GM10248 (cell line): ENCODE measurements at regions not wholly inside any gene's neighbourhood (a gene's known extent, or its start where the extent isn't known, plus 50 kb on each side); places are given as distances from the start of the nearest gene placed in this dataset.

Experiments
- CTCF ChIA-PET: fragments of 300-600 bp; sonication (Branson Sonifier 250); formaldehyde crosslinking; extraction: SDS; loops from one replicate; lab custom pipeline; 2021; ENCODE audit warnings: antibody characterized with exemption; lab: Yijun Ruan, JAX
- POLR2A ChIA-PET: fragments of 350-650 bp; sonication (Branson Sonifier 250); formaldehyde crosslinking; extraction: SDS; loops from one replicate; lab custom pipeline; 2020; ENCODE audit warnings: antibody characterized with exemption; lab: Yijun Ruan, JAX
- DNase-seq: peaks from one replicate; pipeline ENCODE4 v3.0.0; 2012; ENCODE audit errors: extremely low spot score
- CTCF ChIP-seq: IDR thresholded peaks from 2 replicates; pipeline ENCODE4 v1.5.1; 2012; ENCODE audit warnings: mild to moderate bottlenecking, low read depth; ENCODE audit errors: extremely low read depth, missing control alignments, control extremely low read depth

- no peak for DNase-seq
- peak; percentile 8 for TF ChIP-seq CTCF
- CTCF ChIA-PET: interaction anchor here (0.6 kb wide), 1 partner anchor 596 kb away, joined by 3 read pairs; no protein-coding TSS in a partner anchor
- POLR2A ChIA-PET: no interaction called here
These were observed 666.0 kb downstream of the DSC3 start for GRCh38 chr18:30376515-30376914.

DNA sequence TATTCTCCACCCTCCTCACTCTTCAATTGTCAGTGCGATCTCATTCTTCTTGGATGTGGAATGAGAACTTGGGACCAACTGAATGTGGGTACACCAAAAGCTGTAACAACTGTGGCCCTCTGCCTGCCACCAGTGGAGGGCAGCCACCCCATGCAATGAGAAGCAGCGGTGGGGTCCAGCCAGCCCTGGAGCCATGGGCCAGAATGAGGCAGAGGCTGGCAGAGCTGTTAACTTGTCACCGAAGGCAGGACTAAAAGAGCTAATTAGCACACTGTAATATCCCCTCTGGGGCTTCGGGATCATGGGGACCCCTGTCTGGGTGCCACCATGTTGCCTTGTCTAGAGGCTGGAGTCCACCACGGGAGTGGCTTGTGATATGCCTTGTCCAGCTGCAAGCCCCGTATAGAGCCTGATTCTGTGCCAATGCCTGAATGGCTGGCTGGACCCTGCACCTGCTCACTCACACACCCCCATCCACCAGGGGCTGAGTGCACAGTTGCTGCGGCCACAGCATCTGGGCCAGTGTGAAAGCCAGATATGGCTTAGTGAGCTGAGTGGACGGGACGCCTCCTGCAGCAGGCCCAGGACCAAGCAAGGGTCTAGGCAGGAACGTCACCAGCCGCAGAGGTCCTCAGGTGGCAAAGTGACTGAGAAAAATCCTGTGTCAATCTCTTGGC, 680.5 kb downstream of the DSC3 start:
- ChIA-PET POLR2A (no interaction called here), CTCF (no interaction called here)
- DNase-seq: no peak
- no peak for TF ChIP-seq CTCF

DNA sequence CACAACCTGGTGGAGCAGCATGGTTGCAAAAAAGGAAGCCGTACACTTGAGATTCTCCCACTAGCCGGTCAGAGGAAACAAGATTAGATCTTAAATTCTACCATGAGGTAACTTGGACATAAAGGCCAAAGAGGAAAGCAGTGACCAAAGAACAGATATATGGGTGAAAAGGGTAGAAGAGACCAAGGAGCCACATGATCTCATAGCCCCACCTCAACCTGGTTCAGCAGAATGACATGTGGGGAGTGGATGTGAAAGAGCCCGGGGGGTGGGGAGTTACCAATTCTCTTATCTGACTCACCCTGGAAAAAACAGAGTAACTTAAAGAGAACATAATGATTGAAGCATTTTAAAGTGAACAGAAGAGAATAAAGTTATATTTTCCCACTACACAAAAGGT, 683.0 kb downstream of the DSC3 start:
- no peak for TF ChIP-seq CTCF
- DNase-seq: no peak
- POLR2A ChIA-PET: no interaction called here
- CTCF ChIA-PET: interaction anchor here (1.2 kb wide), 1 partner anchor 13 kb away, joined by 3 read pairs; no protein-coding TSS in a partner anchor

DNA sequence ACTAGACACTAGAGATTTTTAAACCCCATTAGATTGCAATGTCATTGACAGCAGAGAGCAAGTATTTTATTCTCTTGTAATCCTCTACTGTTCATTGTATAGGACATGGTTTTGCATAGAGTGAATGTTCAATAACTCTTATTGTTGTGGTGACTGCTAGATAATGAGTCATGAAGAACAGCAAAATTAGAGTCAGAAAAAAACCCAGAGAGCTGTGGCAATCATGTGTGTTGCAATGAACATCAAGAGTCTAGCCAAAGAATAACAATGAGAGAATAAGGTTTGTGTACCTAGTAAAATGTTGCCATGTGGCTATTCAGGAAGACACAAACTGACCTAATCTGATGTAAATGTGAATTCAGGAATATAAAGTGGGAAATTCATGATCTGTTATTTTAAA, 684.0 kb downstream of the DSC3 start:
- ChIA-PET POLR2A (no interaction called here), CTCF (interaction anchor here (1.4 to 1.5 kb wide), 2 partner anchors 7 to 12 kb away, joined by 4 read pairs; no protein-coding TSS in a partner anchor)
- no peak for TF ChIP-seq CTCF
- no peak for DNase-seq

DNA sequence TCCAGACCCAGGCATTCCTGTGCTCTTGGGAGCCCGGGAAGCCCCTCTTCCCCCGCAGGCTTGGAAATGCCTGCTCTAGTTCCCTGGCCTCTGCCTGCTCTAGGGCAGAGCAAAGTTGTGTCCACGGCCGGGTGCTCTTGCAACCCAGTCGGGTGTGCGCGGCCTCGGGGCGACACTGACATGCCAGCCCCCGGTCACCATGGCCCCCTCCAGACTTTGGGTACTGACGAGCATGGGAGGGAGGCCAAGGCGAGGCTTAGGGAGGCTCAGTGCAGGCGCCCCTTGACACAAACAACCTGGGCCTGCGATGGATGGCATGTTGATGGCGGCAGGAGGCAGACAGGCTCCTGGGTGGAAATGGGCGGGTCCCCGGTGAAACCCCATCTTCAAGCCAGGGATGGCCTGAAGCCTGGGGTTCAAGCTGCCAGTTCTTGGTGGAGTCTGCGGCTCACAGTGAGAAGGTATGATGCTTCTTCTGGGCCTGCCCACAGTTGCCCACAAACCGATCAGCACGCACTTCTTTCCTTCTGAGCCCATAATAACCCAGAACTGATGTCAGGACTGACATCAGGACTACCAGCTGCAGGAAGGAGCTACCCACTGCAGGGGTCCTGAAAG, 689.9 kb downstream of the DSC3 start:
- ChIA-PET CTCF (no interaction called here), POLR2A (no interaction called here)
- no peak for TF ChIP-seq CTCF
- no peak for DNase-seq

- POLR2A ChIA-PET: no interaction called here
- CTCF ChIA-PET: no interaction called here
- DNase-seq: no peak
- no peak for TF ChIP-seq CTCF
These were observed 692.3 kb downstream of the DSC3 start for GRCh38 chr18:30350263-30350662.

DNA sequence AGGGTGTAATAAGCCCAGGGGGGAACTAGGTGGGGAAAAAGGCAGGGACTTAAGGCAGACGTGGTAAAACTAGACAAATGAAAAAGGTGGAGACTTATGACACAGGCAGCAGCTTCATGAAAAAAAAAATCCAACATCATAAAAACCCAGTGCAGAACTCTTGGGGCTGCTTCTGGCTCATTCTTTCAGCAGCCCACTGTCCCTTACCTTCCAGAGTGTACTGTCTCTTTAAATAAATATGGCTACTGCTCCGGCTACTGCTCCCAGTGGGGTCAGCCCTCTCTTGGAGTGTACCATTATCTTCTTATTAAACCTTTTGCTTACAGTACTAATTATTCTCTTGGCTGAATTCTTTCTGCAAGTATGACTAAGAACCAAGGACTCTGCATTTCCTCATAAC, 699.5 kb downstream of the DSC3 start:
- TF ChIP-seq CTCF: no peak

More for the DNA sequence above, 699.5 kb downstream of the DSC3 start:
- POLR2A ChIA-PET: no interaction called here
- CTCF ChIA-PET: no interaction called here
- DNase-seq: no peak
